Heart left ventricle (tissue), 13 donors: ENCODE measurements at regions not wholly inside any gene's neighbourhood (a gene's known extent, or its start where the extent isn't known, plus 50 kb on each side); places are given as distances from the start of the nearest gene placed in this dataset.
"Not testable (repeated sequence)": the region's sequence is repeated elsewhere in the genome, so short reads cannot be mapped to it uniquely, and the experiment has no call there.

ENCODE experiments used
- CTCF ChIP-seq, 12 donors: fragments of 200-600 bp; sonication (generic) in 4 of 12; IDR thresholded peaks; one replicate each; pipeline versions ENCODE4 v1.5.0 to v1.8.0; 2018 to 2022; ENCODE audit warnings: antibody characterized with exemption in 12 of 12, mild to moderate bottlenecking in 5 of 12
- POLR2A ChIP-seq, 2 donors: fragments of 450-650 bp; IDR thresholded peaks; one replicate each; pipeline ENCODE4 v1.6.1; 2017; ENCODE audit warnings: antibody characterized with exemption in 2 of 2, mild to moderate bottlenecking in 2 of 2, moderate library complexity in 2 of 2
- donor health status: ischemic (EF 13 %, LVEDD 7.1; RV severe dilation, severe dysfunction).
- donor health status: DM: no; HTN: yes; CAD: no.
- donor health status: DM: no; HTN: no; CAD: no.
- donor health status: ischemic (EF 25% LVEDD 6.9; RV normal size, moderate dysfunction).
- donor health status: ischemic (EF 25% LVEDD 5.7; RV mildly dilated, moderate dysfunction).
- donor health status: ischemic (EF 35%, LVEDD 5.7; RV mildly dilated, moderate dysfunction).
- donor health status: nonischemic (EF 11% LVEDD 7.7; RV severe dilation, severe dysfunction).
- donor health status: DM: yes; HTN: yes; CAD: no.
- donor health status: PGD.
- donor health status: ischemic (EF 29% LVEDD 5.4; RV normal size, mild dysfunction).
- donor health status: nonischemic (EF 23%, LVEDD 6.1; RV moderate dilation, normal function).

GRCh38 chr2:124986870-124987269 lies 961.8 kb downstream of the CNTNAP5 start:
- TF ChIP-seq CTCF, POLR2A (IDR thresholded peaks at IDR 0.05): not testable (repeated sequence)
